ENCODE measurements at regions not wholly inside any gene's neighbourhood (a gene's known extent, or its start where the extent isn't known, plus 50 kb on each side); places are given as distances from the start of the nearest gene placed in this dataset.

DNA sequence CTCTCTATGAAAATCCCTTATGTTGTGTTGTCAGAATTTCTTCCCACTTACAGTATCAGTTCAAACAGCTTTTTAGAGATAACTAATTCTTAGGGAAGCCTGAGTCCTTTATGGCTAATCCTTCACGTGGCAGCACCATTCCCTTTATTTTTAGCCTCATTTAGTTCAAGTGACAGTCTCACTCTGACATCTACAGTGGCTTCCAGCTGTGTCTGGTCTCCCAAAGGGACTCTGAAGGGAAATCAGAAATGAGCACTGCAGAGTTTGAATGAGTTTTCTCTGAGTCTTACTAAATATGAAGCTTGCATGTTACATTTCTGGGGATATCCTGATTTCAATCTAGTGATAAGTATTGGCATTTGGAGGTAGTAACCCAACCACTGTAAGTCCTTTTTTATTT is 1104.1 kb downstream of the CDH11 start:
- TF ChIP-seq, protein P1, sequence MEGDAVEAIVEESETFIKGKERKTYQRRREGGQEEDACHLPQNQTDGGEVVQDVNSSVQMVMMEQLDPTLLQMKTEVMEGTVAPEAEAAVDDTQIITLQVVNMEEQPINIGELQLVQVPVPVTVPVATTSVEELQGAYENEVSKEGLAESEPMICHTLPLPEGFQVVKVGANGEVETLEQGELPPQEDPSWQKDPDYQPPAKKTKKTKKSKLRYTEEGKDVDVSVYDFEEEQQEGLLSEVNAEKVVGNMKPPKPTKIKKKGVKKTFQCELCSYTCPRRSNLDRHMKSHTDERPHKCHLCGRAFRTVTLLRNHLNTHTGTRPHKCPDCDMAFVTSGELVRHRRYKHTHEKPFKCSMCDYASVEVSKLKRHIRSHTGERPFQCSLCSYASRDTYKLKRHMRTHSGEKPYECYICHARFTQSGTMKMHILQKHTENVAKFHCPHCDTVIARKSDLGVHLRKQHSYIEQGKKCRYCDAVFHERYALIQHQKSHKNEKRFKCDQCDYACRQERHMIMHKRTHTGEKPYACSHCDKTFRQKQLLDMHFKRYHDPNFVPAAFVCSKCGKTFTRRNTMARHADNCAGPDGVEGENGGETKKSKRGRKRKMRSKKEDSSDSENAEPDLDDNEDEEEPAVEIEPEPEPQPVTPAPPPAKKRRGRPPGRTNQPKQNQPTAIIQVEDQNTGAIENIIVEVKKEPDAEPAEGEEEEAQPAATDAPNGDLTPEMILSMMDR (IDR thresholded peaks at IDR 0.05), result no peak
- TF ChIP-seq POLR2A (IDR thresholded peaks at IDR 0.05), result no peak
- no peak for TF ChIP-seq POLR2AphosphoS5 (IDR thresholded peaks at IDR 0.05; ENCODE audit: insufficient read depth in 1 of 2, low read depth in 1 of 2)

Measured in vagina (tissue), 2 donors.